H1 (cell line): ENCODE measurements at regions not wholly inside any gene's neighbourhood (a gene's known extent, or its start where the extent isn't known, plus 50 kb on each side); places are given as distances from the start of the nearest gene placed in this dataset.

Experiments used
- FOSL1 ChIP-seq: IDR thresholded peaks from 2 replicates; pipeline ENCODE4 v1.6.1; 2011; ENCODE audit warnings: mild to moderate bottlenecking, low read depth, low read length, moderate library complexity; ENCODE audit not compliant: insufficient read depth
- TF ChIP-seq, protein P1 (sequence below): fragments of 300-600 bp; sonication (generic); IDR thresholded peaks from 2 replicates; pipeline ENCODE4 v1.7.1; 2012; ENCODE audit warnings: low read length, moderate library complexity, mild to moderate bottlenecking, inconsistent platforms; ENCODE audit not compliant: insufficient replicate concordance

DNA sequence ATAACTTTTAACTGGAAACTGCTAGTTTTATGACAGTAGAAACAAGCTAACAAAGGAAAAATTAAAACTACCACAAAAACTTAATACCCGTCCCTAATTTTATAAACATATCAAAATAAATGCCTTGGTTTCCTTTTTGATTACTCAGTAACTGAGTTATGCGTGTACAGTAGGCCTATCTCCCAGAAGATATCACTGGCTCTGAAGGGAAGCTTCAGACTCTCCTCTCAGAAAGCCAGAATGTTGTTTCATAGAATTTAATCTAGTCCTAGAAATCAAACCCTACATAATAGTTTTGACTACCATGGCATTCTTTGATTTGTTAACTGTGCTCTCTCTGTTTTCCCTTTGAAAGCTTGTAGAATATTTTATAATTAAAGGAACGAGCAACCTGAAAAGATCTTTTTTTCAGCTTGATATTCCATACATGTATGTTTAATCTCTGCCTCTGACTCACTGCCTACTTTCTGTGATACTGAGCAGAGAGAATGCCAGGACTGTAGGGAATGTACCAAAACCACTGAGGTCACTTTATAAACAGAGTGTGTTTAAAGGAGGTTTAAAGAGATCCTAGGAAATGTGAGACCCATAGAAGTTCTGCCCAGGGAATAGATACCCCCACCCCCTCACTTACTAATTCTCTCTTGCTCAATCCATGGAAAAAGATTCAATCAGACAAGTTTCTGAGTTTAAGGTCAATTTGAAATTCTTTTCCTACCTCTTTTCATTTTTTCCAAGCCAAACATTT lies 311.5 kb downstream of the HDGFL1 start (continued):
- no peak for TF ChIP-seq FOSL1
- TF ChIP-seq, protein P1, sequence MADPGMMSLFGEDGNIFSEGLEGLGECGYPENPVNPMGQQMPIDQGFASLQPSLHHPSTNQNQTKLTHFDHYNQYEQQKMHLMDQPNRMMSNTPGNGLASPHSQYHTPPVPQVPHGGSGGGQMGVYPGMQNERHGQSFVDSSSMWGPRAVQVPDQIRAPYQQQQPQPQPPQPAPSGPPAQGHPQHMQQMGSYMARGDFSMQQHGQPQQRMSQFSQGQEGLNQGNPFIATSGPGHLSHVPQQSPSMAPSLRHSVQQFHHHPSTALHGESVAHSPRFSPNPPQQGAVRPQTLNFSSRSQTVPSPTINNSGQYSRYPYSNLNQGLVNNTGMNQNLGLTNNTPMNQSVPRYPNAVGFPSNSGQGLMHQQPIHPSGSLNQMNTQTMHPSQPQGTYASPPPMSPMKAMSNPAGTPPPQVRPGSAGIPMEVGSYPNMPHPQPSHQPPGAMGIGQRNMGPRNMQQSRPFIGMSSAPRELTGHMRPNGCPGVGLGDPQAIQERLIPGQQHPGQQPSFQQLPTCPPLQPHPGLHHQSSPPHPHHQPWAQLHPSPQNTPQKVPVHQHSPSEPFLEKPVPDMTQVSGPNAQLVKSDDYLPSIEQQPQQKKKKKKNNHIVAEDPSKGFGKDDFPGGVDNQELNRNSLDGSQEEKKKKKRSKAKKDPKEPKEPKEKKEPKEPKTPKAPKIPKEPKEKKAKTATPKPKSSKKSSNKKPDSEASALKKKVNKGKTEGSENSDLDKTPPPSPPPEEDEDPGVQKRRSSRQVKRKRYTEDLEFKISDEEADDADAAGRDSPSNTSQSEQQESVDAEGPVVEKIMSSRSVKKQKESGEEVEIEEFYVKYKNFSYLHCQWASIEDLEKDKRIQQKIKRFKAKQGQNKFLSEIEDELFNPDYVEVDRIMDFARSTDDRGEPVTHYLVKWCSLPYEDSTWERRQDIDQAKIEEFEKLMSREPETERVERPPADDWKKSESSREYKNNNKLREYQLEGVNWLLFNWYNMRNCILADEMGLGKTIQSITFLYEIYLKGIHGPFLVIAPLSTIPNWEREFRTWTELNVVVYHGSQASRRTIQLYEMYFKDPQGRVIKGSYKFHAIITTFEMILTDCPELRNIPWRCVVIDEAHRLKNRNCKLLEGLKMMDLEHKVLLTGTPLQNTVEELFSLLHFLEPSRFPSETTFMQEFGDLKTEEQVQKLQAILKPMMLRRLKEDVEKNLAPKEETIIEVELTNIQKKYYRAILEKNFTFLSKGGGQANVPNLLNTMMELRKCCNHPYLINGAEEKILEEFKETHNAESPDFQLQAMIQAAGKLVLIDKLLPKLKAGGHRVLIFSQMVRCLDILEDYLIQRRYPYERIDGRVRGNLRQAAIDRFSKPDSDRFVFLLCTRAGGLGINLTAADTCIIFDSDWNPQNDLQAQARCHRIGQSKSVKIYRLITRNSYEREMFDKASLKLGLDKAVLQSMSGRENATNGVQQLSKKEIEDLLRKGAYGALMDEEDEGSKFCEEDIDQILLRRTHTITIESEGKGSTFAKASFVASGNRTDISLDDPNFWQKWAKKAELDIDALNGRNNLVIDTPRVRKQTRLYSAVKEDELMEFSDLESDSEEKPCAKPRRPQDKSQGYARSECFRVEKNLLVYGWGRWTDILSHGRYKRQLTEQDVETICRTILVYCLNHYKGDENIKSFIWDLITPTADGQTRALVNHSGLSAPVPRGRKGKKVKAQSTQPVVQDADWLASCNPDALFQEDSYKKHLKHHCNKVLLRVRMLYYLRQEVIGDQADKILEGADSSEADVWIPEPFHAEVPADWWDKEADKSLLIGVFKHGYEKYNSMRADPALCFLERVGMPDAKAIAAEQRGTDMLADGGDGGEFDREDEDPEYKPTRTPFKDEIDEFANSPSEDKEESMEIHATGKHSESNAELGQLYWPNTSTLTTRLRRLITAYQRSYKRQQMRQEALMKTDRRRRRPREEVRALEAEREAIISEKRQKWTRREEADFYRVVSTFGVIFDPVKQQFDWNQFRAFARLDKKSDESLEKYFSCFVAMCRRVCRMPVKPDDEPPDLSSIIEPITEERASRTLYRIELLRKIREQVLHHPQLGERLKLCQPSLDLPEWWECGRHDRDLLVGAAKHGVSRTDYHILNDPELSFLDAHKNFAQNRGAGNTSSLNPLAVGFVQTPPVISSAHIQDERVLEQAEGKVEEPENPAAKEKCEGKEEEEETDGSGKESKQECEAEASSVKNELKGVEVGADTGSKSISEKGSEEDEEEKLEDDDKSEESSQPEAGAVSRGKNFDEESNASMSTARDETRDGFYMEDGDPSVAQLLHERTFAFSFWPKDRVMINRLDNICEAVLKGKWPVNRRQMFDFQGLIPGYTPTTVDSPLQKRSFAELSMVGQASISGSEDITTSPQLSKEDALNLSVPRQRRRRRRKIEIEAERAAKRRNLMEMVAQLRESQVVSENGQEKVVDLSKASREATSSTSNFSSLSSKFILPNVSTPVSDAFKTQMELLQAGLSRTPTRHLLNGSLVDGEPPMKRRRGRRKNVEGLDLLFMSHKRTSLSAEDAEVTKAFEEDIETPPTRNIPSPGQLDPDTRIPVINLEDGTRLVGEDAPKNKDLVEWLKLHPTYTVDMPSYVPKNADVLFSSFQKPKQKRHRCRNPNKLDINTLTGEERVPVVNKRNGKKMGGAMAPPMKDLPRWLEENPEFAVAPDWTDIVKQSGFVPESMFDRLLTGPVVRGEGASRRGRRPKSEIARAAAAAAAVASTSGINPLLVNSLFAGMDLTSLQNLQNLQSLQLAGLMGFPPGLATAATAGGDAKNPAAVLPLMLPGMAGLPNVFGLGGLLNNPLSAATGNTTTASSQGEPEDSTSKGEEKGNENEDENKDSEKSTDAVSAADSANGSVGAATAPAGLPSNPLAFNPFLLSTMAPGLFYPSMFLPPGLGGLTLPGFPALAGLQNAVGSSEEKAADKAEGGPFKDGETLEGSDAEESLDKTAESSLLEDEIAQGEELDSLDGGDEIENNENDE, result no peak
